RWPE1 (cell line): ENCODE measurements at regions not wholly inside any gene's neighbourhood (a gene's known extent, or its start where the extent isn't known, plus 50 kb on each side); places are given as distances from the start of the nearest gene placed in this dataset.

Experiments
- CTCF ChIA-PET: fragments of 350-600 bp; sonication (Branson Sonifier 250); formaldehyde crosslinking; extraction: SDS; loops from one replicate; lab custom pipeline; 2021; lab: Yijun Ruan, JAX
- POLR2A ChIA-PET: fragments of 400-600 bp; formaldehyde crosslinking; extraction: SDS; loops from one replicate; lab custom pipeline; 2020; ENCODE audit warnings: antibody characterized with exemption; ENCODE audit not compliant: low non-redundant PET; lab: Yijun Ruan, JAX
- DNase-seq: peaks from one replicate; pipeline ENCODE4 v3.0.0; 2012; ENCODE audit warnings: low spot score
- H3K27ac ChIP-seq: fragments of 450-650 bp; 2 replicates; pipeline ENCODE4 v1.5.1; 2017
- CTCF ChIP-seq: fragments of 450-650 bp; conservative IDR thresholded peaks from 2 replicates; pipeline ENCODE4 v1.5.1; 2017; ENCODE audit warnings: low read depth, mild to moderate bottlenecking

GRCh38 chr12:85708775-85709174 lies 127.4 kb downstream of the RASSF9 start:
- ChIA-PET CTCF (interaction anchor here (1.0 kb wide), 1 partner anchor 158 kb away, joined by 3 read pairs; no protein-coding TSS in a partner anchor), POLR2A (no interaction called here)
- DNase-seq: no peak
- no peak for TF ChIP-seq CTCF
- H3K27ac ChIP-seq: no peak overlapping the region

GRCh38 chr12:85711735-85712390 lies 124.3 kb downstream of the RASSF9 start:
- no peak for DNase-seq
- TF ChIP-seq CTCF: no peak
- CTCF ChIA-PET: no interaction called here
- no peak overlapping the region for H3K27ac ChIP-seq
- POLR2A ChIA-PET: no interaction called here

GRCh38 chr12:85713373-85713772 lies 122.8 kb downstream of the RASSF9 start:
- H3K27ac ChIP-seq: no peak overlapping the region
- ChIA-PET POLR2A (no interaction called here), CTCF (no interaction called here)
- TF ChIP-seq CTCF: no peak
- no peak for DNase-seq

GRCh38 chr12:85714425-85714824 lies 121.8 kb downstream of the RASSF9 start:
- no peak overlapping the region for H3K27ac ChIP-seq
- TF ChIP-seq CTCF: no peak
- DNase-seq: no peak
- ChIA-PET POLR2A (no interaction called here), CTCF (no interaction called here)

- CTCF ChIA-PET: interaction anchor here (0.6 kb wide), 1 partner anchor 36 kb away, joined by 3 read pairs; no protein-coding TSS in a partner anchor
- POLR2A ChIA-PET: no interaction called here
- no peak for DNase-seq
- H3K27ac ChIP-seq: no peak overlapping the region
- no peak for TF ChIP-seq CTCF
These were observed 115.7 kb downstream of the RASSF9 start for GRCh38 chr12:85720308-85721033.

GRCh38 chr12:85725991-85726390 lies 110.2 kb downstream of the RASSF9 start:
- POLR2A ChIA-PET: no interaction called here
- CTCF ChIA-PET: no interaction called here
- no peak for DNase-seq
- no peak for TF ChIP-seq CTCF
- no peak overlapping the region for H3K27ac ChIP-seq
